HuH-7.5 (cell line): ENCODE measurements at regions not wholly inside any gene's neighbourhood (a gene's known extent, or its start where the extent isn't known, plus 50 kb on each side); places are given as distances from the start of the nearest gene placed in this dataset.

Experiments
- DNase-seq: peaks from one replicate; pipeline ENCODE4 v3.0.0; 2011; ENCODE audit warnings: low spot score

DNA sequence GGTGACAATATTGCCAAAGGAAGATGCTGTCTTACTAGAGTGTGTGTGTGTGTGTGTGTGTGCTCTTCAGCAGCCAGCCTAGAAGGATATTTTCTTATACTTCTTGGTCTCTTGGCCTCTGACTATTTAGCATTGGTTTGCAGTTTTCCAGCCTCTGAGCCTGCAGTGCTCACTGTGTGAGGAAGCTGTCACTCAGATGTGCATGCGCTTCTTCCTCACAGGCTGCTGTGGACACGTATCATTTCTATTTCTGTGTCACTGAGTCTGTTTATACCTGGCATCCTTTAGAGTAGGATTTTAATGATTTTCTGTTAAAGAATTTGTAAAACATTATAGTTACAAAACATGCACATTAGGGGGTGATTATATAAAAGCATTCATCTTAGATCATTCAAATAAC lies 83.3 kb downstream of the ALDH8A1 start:
- DNase-seq, result no peak

DNA sequence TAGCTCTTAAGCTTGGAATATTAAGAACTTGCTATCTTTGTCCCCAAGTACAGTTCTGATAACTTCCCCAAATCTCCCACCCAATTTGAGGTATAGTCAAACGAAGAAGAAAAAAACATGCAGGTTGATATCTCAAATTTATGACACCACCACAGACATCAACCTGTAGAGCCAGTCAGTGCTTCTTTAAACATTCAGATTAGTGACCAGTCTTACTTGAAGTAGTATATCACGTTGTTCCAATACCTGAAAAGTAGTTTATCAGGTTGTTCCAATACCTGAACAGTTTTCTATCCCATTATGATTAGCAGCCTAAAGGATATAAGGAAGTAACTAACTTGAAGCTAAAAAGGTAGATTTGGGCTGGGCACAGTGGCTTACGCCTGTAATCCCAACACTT lies 85.3 kb downstream of the ALDH8A1 start:
- DNase-seq, result no peak

DNA sequence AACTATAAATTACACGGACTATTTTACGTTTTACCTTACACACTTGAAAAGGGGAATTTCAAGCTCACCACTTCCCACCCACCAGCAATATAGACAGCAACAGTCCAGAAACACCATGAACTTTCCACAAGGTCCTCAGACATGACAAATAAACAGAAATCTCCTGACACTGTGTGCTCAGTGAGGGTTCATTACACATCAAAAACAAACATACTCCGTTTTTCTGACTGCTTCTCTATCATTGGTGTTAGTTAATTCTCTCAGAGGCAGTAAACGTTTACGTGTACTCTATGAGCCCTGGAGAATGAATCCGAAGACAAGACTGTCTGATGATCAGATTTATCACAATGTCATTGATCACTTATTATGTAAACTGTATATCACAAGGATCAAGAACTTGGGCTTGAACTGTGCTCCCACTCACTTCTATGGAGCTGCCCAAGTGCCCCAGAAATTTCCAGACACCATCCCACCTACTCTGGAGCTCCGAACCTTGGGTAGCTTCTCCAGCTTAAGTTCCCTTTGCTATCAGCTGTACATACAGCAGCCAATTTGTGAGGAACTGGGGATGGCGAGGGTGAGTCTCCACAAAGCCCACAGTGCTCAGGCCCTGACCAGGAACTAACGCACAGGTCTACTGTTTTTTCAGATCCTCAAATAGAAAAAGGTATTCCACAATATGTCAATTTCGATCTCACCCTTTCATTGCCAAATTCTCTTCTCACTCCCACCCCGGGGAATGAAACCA lies 86.0 kb downstream of the ALDH8A1 start:
- peak; percentile 28 for DNase-seq

DNA sequence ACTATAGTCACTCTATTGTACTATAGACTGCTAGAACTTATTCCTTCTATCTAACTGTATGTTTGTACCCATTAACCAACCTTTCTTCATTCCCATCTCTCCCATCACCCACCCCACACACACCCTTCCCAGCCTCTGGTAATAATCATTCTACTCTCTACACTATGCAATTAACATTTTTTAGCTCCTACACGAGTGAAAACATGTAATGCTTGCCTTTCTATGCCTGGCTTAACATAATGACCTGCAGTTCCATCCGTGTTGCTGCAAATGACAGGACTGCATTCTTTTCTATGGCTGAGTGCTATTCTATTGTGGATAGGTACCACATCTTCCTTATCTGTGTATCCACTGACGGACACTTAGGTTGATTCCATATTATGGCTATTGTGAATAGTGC lies 95.5 kb downstream of the ALDH8A1 start:
- DNase-seq, result no peak

DNA sequence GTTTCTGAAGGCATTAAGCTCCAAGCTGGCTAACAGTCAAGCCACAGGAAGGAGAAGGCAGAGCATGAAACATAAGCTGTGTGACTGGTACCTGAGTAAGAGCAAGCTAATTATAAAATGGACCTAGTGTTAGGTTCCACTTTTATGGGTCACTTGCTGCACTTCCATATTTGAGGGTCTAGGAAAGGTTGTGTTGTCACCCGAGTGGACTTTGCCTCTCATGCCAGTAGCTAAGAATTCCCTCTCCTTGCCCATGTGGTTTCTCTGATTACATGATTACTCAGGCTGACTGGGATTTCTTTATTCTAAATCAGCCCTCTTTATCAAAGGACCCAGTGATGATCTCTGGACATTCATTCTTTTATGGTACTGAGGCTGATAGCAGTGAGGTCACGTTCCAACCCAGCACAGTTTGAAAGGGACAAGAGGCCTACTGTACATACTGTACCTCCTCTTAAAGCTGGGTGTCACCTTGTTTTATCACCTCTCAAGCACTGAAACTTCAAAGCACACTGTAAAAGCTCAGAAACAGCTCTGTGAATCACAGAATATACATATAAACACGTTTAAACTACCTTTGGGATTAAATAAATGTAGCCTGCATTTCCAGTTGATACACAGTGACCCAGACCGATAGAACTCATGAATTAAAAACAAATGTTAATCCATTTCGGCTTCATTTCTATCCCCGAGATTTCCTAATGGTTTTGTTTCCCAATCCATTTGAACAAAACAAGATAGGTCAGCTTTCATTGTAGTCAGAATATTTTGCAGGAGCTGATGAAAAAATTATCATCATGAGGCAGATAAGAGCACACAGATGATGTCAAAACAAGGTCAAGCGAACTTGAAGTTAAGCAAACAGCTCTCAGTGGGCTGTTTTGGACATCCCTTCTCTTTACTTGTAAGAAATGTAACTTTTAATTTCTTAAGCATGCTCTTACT lies 96.5 kb downstream of the ALDH8A1 start:
- DNase-seq, result no peak

DNA sequence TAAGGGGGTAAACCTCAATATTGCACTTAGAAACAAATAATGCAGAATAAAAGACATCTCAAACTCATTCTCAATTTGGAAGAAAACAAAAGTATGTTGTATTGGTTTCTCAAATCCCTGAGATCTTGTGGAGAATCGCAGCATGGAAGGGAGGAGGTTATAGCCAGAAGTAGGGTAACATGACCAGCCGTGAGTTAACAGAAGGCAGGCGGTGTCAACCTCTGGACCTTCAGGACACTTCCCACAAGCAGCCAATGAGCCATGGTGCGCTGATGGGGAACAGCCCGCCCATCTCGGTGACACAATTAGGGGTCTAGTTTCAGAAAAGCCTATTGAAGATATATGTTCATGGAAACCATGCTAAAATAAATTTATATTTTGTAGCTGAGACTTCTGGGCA lies 98.4 kb downstream of the ALDH8A1 start:
- no peak for DNase-seq

DNA sequence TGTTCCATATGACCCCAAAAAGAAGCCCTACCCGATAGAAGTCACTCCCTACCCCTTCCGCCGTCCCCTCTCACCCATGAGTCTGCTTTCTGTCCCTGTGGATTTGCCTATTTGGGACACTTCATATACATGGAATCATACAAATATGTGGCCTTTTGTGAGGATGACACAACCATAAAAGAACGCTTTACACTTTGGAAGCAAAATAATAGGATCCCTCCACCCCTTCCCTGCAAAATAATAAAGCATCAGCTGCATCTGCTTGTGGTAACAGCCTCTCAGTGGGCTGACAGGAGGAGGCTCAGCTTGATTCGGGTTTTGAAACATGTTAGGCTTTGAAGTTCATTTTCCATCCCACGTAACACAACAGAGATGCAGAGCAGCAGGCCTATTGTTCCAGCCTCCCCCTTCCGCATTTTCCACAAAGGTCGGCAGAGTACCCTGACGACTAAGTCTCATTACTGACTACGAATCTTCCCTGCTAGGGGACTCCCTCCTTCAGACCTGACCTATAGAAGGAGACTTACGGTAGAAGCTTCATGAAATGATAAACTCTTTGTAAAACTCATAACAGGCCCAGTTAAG lies 99.1 kb downstream of the ALDH8A1 start:
- no peak for DNase-seq

DNA sequence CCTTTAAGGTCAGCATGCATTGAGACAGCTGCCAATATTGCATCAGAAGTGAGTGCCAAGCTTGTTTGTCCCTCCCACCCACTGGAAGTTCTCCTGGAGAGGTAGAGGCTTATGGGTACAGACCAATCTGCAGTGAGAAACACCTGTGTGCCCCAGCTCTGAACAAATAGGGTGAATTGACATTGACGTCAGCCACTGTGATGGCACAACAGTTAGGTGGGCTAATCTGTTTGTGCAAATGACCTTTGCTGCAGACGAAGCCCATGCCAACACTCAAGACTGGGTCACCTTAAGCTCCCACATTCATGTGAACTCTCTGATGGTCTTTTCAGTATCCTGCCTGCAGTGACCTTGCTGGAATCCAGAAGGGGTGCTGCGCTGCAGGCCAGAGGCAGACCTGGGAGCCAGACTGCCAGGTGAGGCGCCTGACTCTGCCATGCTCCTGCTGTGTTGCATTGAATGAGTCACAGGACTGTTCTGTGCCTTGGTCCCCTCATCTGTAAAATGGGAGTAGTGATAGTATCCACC lies 99.9 kb downstream of the ALDH8A1 start:
- no peak for DNase-seq

DNA sequence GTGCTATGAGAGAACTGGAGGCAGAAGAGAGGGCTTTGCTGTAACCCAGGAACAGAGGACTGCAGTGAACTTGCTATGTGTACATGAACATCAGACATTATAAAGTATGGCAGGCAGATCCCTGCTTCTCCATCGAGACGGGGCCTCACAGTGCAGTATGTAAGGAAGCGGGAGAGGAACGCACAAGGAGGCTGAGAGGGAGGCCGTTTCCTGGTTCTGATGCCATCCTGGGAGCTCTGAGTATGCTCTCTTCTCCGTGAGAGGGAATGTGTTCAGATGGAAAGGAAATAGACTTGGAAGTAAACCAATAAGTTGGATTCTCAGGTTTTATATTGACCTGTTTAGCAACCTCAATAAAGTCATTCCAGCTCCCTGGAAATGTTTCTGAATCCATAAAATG lies 101.8 kb downstream of the ALDH8A1 start:
- no peak for DNase-seq

DNA sequence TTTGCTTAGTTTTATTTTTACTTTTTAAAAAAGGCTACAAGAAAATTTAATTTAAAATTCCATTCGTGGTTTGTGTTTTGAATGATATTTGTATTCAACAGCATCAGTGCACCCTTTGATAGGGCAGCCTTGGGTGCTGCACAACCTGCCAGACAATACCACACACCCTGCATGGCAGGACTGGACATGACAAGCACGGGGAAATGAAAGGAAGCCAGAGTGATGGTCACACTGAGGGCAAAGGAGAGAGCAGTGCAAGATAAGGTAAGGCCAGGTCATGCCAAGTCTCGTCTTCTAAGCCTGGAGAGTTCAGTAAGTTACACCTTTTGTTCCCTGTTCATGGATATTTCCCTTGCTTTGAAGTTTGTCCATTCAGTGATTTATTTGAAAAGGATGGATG lies 103.0 kb downstream of the ALDH8A1 start:
- DNase-seq, result no peak

DNA sequence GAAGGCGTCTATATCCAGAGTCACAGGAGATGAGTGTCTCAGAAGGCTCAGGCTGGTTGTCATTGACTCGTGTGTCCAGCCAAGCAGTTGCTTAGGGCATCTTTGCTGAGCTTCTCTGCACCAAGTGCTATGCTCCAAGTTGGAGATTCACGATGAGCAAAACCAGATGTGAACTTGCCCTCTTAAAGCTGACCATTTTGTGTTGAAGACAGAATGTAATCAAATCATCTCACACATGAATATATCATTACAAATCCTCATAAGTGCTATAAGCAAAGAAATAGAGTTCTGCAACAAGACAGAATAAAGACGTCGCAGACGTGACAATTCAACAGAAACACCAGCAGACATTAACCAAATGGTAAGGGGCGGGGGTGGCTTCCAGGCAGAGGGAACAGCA lies 103.9 kb downstream of the ALDH8A1 start:
- no peak for DNase-seq

DNA sequence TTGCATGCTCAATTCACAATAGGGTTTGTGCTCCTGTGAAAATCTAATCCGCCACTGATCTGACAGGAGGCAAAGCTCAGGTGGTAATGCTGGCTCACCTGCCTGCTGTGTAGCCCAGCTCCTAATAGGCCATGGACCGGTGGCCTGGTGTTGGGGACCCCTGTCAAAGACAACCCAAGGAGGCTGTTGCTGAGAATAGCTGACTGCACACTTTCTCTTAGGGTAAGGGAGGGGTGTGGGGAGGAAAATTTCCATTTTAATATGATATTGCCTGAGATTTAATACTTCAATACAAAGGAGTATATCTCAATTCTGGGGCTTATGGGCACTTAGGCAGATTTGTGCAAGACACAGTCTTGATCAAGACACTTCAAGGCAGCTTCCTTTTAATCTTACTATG lies 105.8 kb downstream of the ALDH8A1 start:
- DNase-seq, result no peak

DNA sequence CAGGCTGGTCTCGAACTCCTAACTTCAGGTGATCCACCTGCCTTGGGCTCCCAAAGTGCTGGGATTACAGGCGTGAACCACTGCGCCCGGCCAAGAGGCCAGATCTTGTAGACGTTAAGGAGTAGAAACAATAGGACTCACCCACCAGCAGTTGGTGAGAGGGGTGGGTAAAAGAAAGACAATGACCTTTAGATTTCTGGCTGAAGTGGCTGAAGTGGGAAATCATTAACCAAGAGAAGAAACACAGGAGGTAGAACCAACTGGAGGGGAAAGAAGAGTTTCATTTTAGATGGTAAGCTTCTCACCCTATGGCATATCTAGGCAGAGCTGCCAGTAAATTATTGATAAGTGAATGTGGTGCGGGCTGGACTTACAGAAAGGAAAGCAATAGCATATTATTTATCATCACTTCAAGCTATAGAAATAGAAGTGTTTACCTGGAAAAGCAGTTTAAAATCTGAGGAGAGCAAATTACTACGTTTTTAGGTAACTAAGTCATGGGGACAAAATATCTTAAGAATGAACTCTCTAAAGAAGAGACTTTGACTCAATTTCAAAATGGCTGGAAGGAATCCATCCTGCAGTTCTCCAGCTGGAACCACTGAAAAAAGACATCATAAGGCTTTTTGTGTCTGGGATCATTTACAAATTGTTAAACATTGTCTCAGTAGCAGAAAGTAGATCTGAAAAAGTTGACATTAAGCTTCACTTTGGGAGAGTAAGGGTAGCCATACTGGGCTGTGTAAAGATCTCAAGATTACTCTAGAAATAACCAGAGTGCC lies 109.6 kb downstream of the ALDH8A1 start:
- DNase-seq, result peak; percentile 25

DNA sequence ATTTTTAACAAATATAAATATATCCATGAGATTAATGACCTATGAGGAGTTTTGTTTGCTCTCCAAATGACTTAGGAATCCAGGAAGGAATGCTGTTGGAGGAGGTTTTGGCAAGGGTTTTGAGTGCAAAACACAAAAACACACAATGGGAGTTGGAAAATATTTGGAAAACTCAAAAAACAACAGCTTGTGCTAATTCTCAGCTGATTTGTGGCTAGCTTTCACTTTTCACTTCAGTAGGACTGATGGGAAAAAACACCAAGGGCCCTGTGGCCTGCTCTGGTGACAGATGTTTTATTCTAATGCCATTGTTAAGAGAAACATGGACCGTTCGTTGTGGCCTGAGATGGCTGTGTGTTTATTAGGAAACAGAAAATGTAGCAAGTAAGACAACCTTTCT lies 113.9 kb downstream of the ALDH8A1 start:
- no peak for DNase-seq

DNA sequence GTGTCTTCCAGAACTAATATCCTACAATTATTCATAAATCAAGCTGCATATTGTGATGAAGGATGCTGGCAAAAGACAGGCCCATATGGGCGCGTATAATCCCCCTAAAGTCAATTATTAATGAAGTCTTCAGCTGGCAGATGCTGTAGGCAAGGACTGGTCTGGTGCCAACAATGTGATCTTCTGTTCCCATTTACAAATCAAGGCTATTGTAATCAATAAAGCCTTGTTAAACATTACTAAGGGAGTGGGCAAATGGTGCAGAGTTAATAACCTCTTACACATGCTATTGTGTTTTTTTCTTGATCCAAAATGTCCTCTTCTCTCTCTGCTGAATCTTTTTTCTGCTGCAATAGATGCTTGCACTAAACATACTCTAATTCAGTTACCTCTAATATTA lies 119.0 kb downstream of the ALDH8A1 start:
- no peak for DNase-seq

DNA sequence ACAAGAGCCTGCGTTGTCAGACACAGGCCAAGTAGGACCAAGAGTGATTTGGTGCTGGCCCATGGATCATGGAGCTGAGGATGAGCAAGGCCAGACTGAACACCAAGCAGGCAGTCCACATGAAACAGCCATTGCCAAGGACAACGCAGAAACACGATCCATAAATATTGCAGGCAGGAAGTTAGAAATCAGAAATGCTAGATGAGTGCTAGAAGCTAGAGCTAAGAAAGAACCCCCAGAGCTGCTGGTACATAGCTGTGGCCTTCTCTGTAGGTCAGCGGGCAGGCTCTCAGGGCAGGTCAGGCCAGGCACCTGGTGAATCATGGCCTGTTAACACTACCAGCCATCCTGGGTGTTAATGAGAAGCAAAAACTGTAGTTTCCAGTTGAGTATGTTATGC lies 119.7 kb downstream of the ALDH8A1 start:
- DNase-seq, result no peak

DNA sequence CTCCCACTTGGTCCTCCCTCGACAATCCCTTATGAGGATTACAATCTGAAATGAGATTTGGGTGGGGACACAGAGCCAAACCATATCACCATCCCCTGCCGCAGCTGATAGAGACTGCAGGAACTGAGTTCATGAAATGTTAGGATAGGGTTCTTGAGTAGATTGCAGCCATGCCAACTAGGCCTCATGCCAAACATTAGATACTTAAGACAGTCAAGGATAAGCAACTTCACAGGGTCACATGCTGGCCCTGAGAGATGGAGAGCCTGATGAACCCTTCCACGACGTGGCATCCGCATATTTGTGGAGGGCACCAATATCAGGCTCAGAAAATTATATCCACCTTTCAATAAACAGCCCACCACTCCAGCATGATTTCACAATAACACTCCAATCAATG lies 121.3 kb downstream of the ALDH8A1 start:
- DNase-seq, result no peak

DNA sequence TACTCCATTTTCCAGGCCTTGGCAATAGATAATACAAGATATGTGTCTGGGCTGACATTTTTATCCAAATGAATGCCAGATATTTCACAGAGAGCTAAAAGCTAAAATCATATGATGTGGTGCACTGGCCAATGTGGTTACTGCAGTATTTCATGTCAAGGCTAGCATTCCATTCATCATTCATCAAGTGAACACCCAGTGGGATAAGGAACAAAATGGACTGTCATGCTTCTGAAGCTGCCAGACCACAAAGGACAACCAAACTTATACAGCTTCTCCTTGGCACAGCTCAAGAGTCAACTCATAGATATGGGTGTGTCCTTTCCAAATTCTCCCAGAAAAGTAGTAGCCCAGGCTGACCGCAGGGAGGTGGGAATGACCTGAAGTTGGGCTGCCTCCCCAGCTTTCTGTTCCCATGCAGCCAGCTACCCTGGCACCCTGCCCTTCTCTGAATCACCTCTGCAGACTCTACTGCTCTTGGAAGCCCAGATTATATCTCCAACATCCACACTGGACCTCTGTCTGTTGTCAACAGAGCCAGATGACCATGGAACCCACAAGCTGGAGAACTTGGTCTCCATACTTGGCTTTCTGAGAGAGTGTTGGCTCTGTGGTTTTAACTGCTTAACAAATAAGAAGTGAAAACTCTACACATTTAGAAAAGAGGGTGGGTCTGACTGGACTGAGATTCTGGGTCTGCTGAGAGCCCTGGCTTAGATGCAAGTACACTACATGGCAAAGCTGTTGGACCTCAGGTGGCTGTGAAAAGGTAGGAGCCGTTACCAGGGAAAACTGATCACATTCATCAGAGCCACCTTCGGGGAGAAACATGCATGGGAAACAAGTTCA lies 122.8 kb downstream of the ALDH8A1 start:
- DNase-seq, result no peak

DNA sequence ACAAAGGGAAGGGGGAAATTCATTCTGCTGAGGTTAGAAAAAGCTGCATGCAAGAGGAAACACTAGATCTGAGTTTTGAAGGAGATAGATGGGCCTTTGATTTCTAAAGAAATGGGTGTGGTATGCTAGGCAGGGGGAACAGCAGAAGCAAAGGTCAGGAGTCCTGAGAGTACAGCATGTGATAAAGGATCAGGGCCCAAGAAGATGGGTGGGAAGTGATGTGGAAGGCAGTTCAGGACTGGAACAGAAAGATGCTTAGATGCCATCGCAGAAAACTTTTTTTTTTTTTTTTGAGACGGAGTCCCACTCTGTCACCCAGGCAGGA lies 126.2 kb downstream of the ALDH8A1 start:
- no peak for DNase-seq

DNA sequence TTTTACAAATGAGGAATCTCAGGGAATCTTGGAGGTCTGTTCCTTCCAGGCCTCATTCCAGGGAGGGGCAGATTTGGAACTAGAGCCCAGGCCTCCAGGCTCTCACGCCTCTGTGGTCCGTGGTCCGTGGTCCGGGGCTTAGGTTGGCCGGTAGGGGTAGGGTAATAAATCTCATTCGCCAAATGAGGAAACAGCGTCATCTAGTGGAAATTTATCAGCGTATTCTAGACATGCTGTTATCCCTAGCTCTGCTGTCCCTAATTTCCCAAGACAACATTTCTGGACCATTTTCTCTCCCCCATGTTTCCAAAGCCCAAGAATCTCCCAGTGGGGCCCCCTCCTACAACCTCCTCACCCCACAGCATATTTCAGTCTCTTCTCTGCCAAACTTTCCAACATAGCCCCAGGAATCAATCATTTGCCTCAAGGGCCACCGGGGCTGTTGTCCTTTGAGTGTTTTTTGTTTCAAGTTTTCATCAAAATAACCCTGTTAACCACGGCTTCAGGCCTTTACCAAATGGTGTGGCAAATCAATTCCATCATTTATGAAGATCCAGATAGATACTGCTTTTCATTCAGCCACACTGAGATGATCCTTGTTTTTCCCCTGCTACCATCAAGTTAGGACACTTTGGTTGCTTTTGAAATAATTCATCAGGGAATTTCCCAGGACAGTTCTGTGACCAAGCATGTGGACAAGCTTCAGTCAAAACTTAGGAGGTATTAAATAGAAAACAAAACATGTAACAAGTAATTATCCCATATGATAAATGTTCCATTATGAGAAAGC lies 126.8 kb downstream of the ALDH8A1 start:
- peak; percentile 73 for DNase-seq
